ENCODE measurements at regions not wholly inside any gene's neighbourhood (a gene's known extent, or its start where the extent isn't known, plus 50 kb on each side); places are given as distances from the start of the nearest gene placed in this dataset.
A peak's percentile ranks its signal among the peaks of the same experiment; 100 is the strongest.

- H3K36me3 ChIP-seq (ENCODE audit: control insufficient read depth, insufficient read depth, low read length) = no peaks in the 10 kb centered on the region
- H3K4me2 ChIP-seq (ENCODE audit: extremely low read depth, insufficient read depth, low read length) = no peak overlapping the region
- no peak overlapping the region for H3K27ac ChIP-seq (ENCODE audit: insufficient read depth, low read length)
- no peaks in the 10 kb centered on the region for H3K27me3 ChIP-seq (ENCODE audit: control insufficient read depth, insufficient read depth, low read length)
- no peaks in the 10 kb centered on the region for H3K79me2 ChIP-seq (ENCODE audit: control insufficient read depth, insufficient read depth, low read length)
- no peaks in the 10 kb centered on the region for H4K20me1 ChIP-seq (ENCODE audit: control insufficient read depth, extremely low read depth, insufficient read depth, low read length)
- no peak for DNase-seq (ENCODE audit: low read depth in 2 of 2)
- no peak overlapping the region for H2AFZ ChIP-seq (ENCODE audit: low read length)
- no peaks in the 10 kb centered on the region for H3K4me1 ChIP-seq (ENCODE audit: control insufficient read depth, extremely low read depth, insufficient read depth, low read length)
- H3K4me3 ChIP-seq (replicated peaks in 1 of 4; ENCODE audit: control extremely low read depth in 1 of 4, insufficient read depth in 1 of 4, low read depth in 3 of 4, low read length in 4 of 4) = no peak overlapping the region
- H3K9ac ChIP-seq (ENCODE audit: insufficient read depth, low read length) = no peak overlapping the region
- H3K9me3 ChIP-seq (ENCODE audit: control insufficient read depth, insufficient read depth, low read depth, low read length) = no peaks in the 10 kb centered on the region
- no peak for TF ChIP-seq EZH2 (IDR thresholded peaks at IDR 0.05; ENCODE audit: low read length, missing control alignments)
- no peak for TF ChIP-seq CTCF (conservative IDR thresholded peaks at IDR 0.05 in 1 of 2, IDR thresholded peaks at IDR 0.05 in 1 of 2; ENCODE audit: low read depth in 1 of 2, low read length in 2 of 2)
Observed at GRCh38 chr19:31014668-31015067, 334.6 kb downstream of the TSHZ3 start.

- no peaks in the 10 kb centered on the region for H3K4me1 ChIP-seq (ENCODE audit: control insufficient read depth, extremely low read depth, insufficient read depth, low read length)
- H2AFZ ChIP-seq (ENCODE audit: low read length) = no peak overlapping the region
- no peak overlapping the region for H3K4me3 ChIP-seq (replicated peaks in 1 of 4; ENCODE audit: control extremely low read depth in 1 of 4, insufficient read depth in 1 of 4, low read depth in 3 of 4, low read length in 4 of 4)
- TF ChIP-seq EZH2 (IDR thresholded peaks at IDR 0.05; ENCODE audit: low read length, missing control alignments) (no peak), CTCF (conservative IDR thresholded peaks at IDR 0.05 in 1 of 2, IDR thresholded peaks at IDR 0.05 in 1 of 2; ENCODE audit: low read depth in 1 of 2, low read length in 2 of 2) (no peak)
- H3K79me2 ChIP-seq (ENCODE audit: control insufficient read depth, insufficient read depth, low read length) = no peaks in the 10 kb centered on the region
- no peak overlapping the region for H3K4me2 ChIP-seq (ENCODE audit: extremely low read depth, insufficient read depth, low read length)
- H3K9me3 ChIP-seq (ENCODE audit: control insufficient read depth, insufficient read depth, low read depth, low read length) = no peaks in the 10 kb centered on the region
- H3K27ac ChIP-seq (ENCODE audit: insufficient read depth, low read length) = no peak overlapping the region
- no peak overlapping the region for H3K9ac ChIP-seq (ENCODE audit: insufficient read depth, low read length)
- H3K27me3 ChIP-seq (ENCODE audit: control insufficient read depth, insufficient read depth, low read length) = no peaks in the 10 kb centered on the region
- DNase-seq (ENCODE audit: low read depth in 2 of 2) = no peak
- no peaks in the 10 kb centered on the region for H3K36me3 ChIP-seq (ENCODE audit: control insufficient read depth, insufficient read depth, low read length)
- no peaks in the 10 kb centered on the region for H4K20me1 ChIP-seq (ENCODE audit: control insufficient read depth, extremely low read depth, insufficient read depth, low read length)
Observed at GRCh38 chr19:31013384-31014020, 335.7 kb downstream of the TSHZ3 start.

GRCh38 chr19:31002518-31003244 lies 346.6 kb downstream of the TSHZ3 start:
- Histone ChIP-seq H3K79me2 (ENCODE audit: control insufficient read depth, insufficient read depth, low read length) (no peaks in the 10 kb centered on the region), H3K9ac (ENCODE audit: insufficient read depth, low read length) (no peak overlapping the region), H3K4me2 (ENCODE audit: extremely low read depth, insufficient read depth, low read length) (no peak overlapping the region), H2AFZ (ENCODE audit: low read length) (no peak overlapping the region), H3K36me3 (ENCODE audit: control insufficient read depth, insufficient read depth, low read length) (no peaks in the 10 kb centered on the region), H4K20me1 (ENCODE audit: control insufficient read depth, extremely low read depth, insufficient read depth, low read length) (no peaks in the 10 kb centered on the region), H3K9me3 (ENCODE audit: control insufficient read depth, insufficient read depth, low read depth, low read length) (no peaks in the 10 kb centered on the region), H3K27me3 (ENCODE audit: control insufficient read depth, insufficient read depth, low read length) (no peaks in the 10 kb centered on the region), H3K4me1 (ENCODE audit: control insufficient read depth, extremely low read depth, insufficient read depth, low read length) (no peaks in the 10 kb centered on the region), H3K4me3 (replicated peaks in 1 of 4; ENCODE audit: control extremely low read depth in 1 of 4, insufficient read depth in 1 of 4, low read depth in 3 of 4, low read length in 4 of 4) (no peak overlapping the region), H3K27ac (ENCODE audit: insufficient read depth, low read length) (no peak overlapping the region)
- peak in 1 of 2 donors; percentile 4 for DNase-seq (ENCODE audit: low read depth in 2 of 2)
- TF ChIP-seq EZH2 (IDR thresholded peaks at IDR 0.05; ENCODE audit: low read length, missing control alignments) (no peak), CTCF (conservative IDR thresholded peaks at IDR 0.05 in 1 of 2, IDR thresholded peaks at IDR 0.05 in 1 of 2; ENCODE audit: low read depth in 1 of 2, low read length in 2 of 2) (no peak)

Measured in fibroblast of lung (primary cell).